Keratinocyte (primary cell): ENCODE measurements at regions not wholly inside any gene's neighbourhood (a gene's known extent, or its start where the extent isn't known, plus 50 kb on each side); places are given as distances from the start of the nearest gene placed in this dataset.

ENCODE experiments used
- EZH2 ChIP-seq: IDR thresholded peaks from one replicate; pipeline ENCODE4 v1.6.1; 2012; ENCODE audit warnings: inconsistent platforms, mild to moderate bottlenecking, low read length, moderate library complexity
- TF ChIP-seq, protein P1 (sequence below), 3 experiments: IDR thresholded peaks in 1 of 3; conservative IDR thresholded peaks in 1 of 3; optimal IDR thresholded peaks in 1 of 3; 2 replicates in 2 of 3; 3 replicates in 1 of 3; pipeline versions ENCODE3 to v1.5.1; 2011; ENCODE audit warnings: low read length in 3 of 3, mild to moderate bottlenecking in 3 of 3, moderate library complexity in 2 of 3, control low read depth in 1 of 3, inconsistent platforms in 1 of 3; ENCODE audit not compliant: insufficient read depth in 2 of 3; ENCODE audit errors: extremely low read depth in 1 of 3

DNA sequence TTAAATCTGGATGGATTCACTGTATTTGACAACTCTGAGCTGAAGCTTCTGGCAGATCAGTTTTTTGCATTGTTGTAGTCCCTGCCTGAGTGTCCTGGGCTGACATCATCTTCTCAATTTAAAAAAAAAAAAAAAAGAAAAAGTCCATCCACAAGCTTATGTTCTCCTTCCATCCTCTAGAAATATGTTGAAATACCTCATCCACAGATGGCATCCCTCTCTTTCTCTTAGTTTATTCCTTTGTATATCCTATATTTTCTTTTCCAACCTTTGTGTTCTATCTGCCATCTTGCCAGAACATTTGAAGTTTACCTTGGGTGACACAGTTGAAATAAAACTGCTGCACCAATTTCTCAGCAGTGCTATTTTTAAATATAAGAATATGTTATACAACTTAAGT, 184.4 kb upstream of the PKN2 start:
- TF ChIP-seq, protein P1, sequence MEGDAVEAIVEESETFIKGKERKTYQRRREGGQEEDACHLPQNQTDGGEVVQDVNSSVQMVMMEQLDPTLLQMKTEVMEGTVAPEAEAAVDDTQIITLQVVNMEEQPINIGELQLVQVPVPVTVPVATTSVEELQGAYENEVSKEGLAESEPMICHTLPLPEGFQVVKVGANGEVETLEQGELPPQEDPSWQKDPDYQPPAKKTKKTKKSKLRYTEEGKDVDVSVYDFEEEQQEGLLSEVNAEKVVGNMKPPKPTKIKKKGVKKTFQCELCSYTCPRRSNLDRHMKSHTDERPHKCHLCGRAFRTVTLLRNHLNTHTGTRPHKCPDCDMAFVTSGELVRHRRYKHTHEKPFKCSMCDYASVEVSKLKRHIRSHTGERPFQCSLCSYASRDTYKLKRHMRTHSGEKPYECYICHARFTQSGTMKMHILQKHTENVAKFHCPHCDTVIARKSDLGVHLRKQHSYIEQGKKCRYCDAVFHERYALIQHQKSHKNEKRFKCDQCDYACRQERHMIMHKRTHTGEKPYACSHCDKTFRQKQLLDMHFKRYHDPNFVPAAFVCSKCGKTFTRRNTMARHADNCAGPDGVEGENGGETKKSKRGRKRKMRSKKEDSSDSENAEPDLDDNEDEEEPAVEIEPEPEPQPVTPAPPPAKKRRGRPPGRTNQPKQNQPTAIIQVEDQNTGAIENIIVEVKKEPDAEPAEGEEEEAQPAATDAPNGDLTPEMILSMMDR (optimal IDR thresholded peaks at IDR 0.05 in 1 of 3, IDR thresholded peaks at IDR 0.05 in 1 of 3, conservative IDR thresholded peaks at IDR 0.05 in 1 of 3; ENCODE audit: extremely low read depth in 1 of 3, insufficient read depth in 2 of 3, low read length in 3 of 3) = no peak
- no peak for TF ChIP-seq EZH2
